K562 (cell line): ENCODE measurements at regions not wholly inside any gene's neighbourhood (a gene's known extent, or its start where the extent isn't known, plus 50 kb on each side); places are given as distances from the start of the nearest gene placed in this dataset.
"Not testable (repeated sequence)": the region's sequence is repeated elsewhere in the genome, so short reads cannot be mapped to it uniquely, and the experiment has no call there.

Experiments
- FOS ChIP-seq: IDR thresholded peaks from 3 replicates; pipeline ENCODE4 v1.6.1; 2011; ENCODE audit not compliant: insufficient read length; ENCODE audit errors: extremely low read depth
- NCOA1 ChIP-seq: fragments of 450-650 bp; IDR thresholded peaks from 2 replicates; pipeline ENCODE4 v1.6.1; 2016; ENCODE audit warnings: low read depth
- PHF21A ChIP-seq: fragments of 450-650 bp; IDR thresholded peaks from 2 replicates; pipeline ENCODE4 v1.6.1; 2017; ENCODE audit warnings: low read depth, borderline replicate concordance
- SP2 ChIP-seq: IDR thresholded peaks from 2 replicates; pipeline ENCODE4 v1.6.1; 2011; ENCODE audit warnings: mild to moderate bottlenecking, low read depth, low read length, moderate library complexity; ENCODE audit not compliant: poor library complexity, severe bottlenecking; ENCODE audit errors: extremely low read depth
- SRF ChIP-seq, 2 experiments: fragments of 250-450, 450-650 bp in 1 of 2; sonication (Bioruptor Pico) in 1 of 2; sonication (generic) in 1 of 2; formaldehyde crosslinking; IDR thresholded peaks; 2 replicates each; pipeline versions ENCODE4 v1.5.0 to v1.5.1; 2020 to 2022; ENCODE audit warnings: mild to moderate bottlenecking in 1 of 2, missing genetic modification reagents in 1 of 2
- TAF1 ChIP-seq: IDR thresholded peaks from 2 replicates; pipeline ENCODE4 v1.6.1; 2011; ENCODE audit warnings: mild to moderate bottlenecking, low read length, moderate library complexity; ENCODE audit not compliant: insufficient read depth, control insufficient read depth, severe bottlenecking; ENCODE audit errors: extremely low read depth
- TF ChIP-seq, protein P1 (sequence below): sonication (generic); formaldehyde crosslinking; IDR thresholded peaks from 2 replicates; pipeline ENCODE4 v1.5.0; 2020; ENCODE audit warnings: missing genetic modification reagents

DNA sequence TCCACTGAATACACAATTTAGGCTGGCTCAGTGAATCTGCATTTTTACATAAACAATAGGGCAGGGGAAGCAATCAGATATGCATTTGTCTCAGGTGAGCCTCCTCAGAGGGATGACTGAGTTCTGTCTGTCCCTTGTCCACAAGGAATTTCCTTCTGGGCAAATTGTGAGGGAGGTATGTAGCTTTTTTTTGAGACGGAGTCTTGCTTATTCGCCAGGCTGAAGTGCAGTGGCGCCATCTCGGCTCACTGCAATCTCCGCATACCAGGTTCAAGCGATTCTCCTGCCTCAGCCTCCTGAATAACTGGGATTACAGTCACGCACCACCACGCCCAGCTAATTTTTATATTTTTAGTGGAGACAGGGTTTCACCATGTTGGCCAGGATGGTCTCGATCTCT, 64.6 kb downstream of the RESF1 start:
- not testable (repeated sequence) for TF ChIP-seq FOS; NCOA1; SP2; PHF21A; TAF1; SRF (CRISPR knock-in tag; IDR thresholded peaks at IDR 0.05)
- TF ChIP-seq, protein P1, sequence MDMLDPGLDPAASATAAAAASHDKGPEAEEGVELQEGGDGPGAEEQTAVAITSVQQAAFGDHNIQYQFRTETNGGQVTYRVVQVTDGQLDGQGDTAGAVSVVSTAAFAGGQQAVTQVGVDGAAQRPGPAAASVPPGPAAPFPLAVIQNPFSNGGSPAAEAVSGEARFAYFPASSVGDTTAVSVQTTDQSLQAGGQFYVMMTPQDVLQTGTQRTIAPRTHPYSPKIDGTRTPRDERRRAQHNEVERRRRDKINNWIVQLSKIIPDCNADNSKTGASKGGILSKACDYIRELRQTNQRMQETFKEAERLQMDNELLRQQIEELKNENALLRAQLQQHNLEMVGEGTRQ (CRISPR knock-in tag), result not testable (repeated sequence)
